ENCODE measurements at regions not wholly inside any gene's neighbourhood (a gene's known extent, or its start where the extent isn't known, plus 50 kb on each side); places are given as distances from the start of the nearest gene placed in this dataset.

DNA sequence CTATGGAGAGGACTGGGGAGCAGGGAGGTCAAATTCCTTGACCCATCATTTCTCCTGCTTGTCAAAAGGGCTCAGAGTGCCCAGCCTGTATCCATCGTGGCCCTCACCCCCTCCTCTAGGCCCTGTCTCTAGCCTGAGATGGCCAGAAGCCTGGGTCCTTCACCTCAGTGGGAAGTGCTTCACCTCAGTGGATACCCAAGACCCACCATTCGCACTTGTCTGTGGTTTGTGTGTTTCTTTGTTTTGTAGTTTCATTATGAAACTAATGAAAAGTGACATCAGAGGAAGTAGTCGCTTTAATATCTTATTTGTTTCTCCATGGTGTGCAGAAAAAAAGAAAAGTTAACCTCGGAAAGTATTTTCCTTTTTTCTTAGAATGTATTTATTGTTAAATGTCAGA lies 194.0 kb upstream of the CADM1 start:
- DNase-seq: no peak

DNA sequence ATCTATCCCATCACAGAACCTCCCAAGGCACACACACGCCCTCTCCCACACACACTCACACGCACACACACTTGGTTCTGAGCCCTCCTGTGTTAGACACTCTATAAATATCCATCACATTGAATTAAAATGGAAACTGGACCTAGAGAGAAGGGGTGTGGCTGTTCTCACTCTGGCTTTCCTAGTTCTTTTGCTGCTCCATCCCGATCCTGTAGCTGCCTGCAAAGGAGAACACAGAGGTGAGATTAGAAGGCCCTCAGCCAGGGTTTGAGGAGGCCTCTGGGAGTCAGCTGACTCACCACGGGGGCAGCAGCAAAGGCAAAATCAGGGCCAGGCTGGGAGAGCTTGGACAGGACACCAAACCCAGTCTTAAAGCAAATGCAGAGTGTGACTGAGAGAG lies 192.3 kb upstream of the CADM1 start:
- DNase-seq: no peak

DNA sequence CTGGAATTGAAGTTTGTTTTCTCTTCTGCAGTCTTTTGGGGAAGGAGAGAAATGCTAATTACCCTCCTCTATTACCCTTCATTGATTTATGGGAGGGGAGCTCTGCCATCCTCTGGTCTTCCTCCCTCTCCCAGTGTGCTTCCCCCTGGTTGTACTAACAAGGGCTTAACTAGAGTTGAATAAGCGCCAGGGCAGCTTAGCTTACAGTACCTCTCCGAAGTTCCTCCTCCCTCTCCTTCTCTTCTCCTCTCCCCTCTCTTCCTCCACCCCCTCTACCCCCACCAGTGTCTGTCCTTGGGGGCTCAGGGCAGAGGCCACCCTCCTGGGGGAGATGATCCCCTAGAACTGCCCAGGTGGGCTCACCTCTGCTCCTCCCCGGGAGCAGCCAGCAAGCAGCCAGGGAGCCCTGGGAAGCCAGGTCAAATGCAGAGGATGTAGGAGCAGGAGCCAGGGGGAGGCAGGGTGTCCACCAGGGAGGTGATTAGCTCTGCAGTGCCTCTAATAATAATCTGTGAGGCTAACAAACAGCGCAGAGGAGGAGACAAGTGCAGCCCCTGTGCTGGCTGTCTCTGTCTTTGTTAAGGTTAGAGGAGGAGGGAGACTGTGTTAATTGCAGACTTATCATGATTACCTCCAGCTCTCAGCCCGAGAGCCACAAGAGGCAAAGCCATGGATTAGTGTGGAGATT lies 191.6 kb upstream of the CADM1 start:
- DNase-seq: no peak

DNA sequence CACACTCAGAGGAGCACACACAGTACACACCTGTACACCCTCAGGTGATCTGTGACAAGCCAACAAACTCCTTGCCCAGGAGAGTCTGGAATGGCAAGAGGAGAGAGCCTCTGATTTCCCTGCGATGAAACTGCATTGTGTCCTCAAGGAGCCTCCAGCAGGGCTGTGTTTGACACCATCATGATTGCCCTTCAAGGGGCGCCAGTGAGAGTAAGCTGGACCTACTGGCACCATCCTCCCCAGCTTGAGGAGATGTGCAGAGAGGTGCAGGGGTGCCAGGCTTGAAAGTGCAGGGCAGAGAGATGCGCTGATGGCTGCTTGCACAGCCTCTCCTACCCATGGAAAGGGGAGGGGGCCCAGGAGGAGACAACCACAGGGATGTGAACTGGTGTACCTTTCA lies 188.8 kb upstream of the CADM1 start:
- DNase-seq: no peak

DNA sequence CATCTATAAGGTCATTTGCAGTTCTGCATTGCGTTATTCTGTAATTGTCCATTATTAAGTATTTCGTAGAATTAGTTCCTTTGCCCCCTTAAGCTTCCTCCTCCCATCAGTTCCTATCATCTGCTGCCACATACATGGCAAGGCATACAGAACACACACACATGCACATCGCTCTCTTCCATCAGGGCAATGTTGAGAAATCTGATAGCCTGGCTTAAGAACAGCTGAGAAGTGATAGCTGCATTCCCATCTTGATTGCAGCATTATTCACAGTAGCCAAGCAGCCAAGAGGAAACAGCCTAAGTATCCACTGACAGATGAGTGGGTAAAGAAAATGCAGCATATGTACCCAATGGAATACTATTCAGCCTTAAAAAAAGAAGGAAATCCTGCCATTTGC lies 186.8 kb upstream of the CADM1 start:
- DNase-seq: no peak

DNA sequence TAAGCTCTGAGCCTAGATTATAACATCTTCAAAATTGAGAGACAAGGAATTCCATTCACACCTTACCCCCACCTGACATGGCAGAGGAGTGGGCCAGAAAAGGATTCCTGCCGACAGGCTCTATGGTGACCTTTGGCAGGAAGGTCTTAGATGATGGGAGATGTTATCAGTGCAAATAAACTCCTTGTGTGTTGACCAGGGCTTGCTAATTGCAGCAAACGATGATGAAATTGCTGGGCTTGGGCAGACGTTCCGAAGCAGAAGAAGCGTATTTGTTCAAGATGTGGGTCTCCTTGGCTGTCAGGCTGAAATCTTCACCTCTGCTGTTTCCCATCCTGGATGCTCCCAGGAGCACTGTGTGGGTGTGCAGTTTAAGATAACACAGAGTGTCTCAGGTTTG lies 183.7 kb upstream of the CADM1 start:
- DNase-seq: no peak

DNA sequence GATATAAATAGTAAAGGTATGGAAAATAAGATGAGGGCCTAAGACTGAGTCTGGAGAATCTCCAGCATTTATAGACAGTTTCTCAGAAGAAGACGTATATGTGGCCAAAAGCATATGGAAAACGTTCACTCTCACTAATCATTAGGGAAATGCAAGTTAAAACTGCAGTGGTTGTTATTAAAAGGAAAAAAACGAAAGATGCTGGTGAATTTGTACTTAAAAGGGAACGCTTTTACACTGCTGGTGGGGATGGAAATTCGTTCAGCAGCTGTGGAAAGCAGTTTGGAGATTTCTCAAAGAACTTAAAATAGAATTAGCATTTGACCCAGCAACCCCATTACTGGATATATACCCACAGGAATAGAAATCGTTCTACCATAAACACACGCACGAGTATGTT lies 180.5 kb upstream of the CADM1 start:
- no peak for DNase-seq

DNA sequence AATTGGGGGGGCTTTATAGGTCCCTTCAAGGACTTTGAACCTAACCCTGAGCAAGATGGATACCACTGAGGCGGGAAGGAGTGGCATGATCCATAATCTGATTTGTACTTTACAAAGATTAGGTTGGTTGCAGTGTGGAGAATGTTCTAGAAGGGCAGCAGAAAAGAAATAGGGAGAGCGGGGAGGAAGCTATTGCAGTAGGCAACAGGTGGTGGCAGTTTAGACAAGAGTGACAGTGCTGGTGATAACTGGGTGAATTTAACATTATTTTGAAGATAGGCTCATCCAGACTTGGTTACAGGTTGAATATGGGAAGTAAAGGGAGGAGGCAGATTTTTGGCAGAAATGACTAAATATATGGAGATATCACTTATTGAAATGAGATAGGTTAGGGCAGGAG lies 179.9 kb upstream of the CADM1 start:
- DNase-seq: no peak

DNA sequence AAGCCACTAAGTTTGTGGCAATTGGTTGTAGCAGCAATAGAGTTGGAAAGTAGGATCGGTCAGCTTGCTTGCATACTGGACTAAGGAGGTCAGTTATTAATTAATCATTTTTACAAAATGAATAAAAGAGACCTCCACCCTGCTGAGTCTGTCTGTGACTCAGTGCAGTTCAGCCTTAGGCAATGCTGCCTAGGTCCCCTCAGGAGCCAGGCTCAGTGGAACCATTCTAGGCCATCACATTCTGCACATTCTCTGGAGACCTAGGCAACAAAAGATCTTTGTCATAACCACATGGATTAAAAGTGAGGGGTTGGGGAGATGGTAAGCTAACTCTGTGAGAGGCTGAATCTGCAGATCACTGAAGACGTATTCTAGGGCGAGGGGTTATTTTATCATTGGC lies 178.7 kb upstream of the CADM1 start:
- DNase-seq: no peak

DNA sequence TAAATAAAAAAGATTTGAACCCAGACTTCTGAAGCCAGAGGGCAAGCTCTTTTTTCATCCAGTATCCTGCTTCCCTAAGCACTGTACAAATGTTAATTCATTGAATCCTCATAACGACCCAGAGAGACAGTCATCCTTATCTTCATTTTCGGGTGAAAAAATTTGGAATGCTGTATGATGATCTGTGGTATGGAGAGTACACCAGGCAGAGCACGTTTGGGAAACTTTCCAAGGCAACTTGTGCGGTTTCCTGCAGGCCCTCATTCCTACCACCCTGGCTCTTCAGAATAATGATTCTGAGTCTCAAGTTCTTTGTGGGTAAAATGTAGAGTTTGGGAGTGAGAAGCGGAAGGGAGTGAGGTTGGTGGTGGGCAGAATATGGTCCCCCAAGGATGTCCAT lies 177.9 kb upstream of the CADM1 start:
- DNase-seq: no peak

DNA sequence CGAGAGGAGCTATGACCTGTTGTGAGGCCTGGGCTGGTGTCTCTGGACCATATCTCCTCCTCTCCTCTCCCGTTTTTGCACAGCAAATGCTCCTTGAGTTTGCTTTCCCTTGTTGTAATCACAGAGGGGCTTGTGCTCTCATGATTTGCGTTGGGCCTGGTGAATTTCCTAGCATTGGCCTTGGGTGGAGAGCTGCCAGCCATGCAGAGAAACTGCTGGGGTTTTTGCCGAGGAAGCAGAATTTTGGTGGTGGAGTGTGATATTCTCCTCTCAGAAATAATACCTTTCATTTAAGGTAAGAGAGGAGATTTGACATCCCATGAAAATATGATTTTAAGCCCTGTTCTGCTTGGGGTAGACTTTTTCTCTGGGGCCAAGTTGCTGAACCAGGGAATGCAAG lies 175.7 kb upstream of the CADM1 start:
- no peak for DNase-seq

DNA sequence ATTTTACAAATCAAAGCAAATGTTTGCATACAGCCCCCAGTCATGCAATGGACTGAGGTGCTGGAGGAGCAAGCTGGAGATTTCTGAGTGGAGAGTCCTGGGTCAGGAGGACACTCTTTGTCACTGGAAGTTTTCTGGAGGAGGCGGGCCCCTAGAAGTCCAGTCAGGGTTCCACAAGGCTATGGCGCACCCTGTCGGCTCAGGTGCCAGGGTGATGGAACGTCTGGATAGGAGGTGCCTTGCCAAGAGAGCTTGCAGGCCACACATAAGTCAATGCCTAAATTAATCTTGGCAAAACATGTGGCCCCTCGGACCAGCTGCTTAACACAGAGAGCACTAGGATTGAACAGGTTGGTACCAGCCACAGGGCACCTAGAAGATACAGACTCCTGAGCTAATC lies 174.7 kb upstream of the CADM1 start:
- no peak for DNase-seq

DNA sequence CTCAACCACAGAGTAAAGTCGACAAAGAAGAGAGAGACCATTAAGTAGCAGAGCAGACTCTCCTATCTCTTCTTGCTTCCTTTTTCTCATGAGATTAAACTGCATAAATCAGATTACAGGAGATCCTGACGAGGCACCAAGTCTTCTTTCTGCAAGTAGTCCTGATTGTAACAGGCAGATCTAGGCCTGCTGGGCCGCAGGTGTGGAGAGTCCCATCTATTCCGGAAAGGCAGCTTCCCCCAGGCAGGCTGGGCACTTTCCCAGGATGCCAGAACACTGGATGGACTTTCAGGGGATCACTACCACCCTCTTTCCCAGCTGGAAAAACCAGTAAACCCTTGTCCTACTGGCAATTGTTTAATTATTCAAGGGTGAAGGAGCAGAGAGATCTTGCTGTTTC lies 173.0 kb upstream of the CADM1 start:
- DNase-seq: no peak

DNA sequence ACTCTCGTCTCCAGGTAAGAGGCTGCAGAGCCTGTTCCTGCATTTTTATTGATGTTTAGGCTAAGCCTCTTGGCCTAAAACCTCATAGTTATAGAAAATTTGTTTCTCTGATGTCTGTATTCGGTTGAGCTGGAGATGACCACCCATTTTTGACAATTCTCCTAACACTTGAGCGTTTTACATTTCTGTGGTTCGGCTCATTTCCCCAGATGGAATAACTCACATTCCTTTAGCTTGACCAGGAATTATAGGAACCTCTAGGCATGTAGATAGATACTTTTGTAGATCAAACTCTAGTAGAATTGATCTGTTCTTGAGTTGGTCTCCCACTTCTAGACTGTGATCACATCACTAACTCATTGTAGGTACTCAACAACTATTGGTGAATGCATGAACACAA lies 172.6 kb upstream of the CADM1 start:
- no peak for DNase-seq

DNA sequence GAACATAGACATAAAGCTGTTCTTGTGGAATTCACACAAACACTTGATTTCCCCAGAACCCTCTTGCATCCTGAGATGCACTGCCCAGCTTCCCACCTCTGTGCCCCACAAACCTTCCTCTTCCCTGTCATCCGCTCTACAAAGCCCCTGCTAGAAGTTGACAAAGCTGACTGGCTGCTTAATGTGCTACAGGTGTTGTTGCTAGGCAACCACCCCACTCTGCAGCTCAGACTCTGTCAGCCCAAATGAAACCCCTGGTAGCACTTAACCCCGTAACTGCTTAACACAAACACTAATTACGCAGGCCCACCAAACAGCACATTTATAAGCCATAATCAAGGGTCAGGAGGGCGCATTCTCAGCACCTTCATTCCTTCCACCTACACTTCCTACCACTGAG lies 172.0 kb upstream of the CADM1 start:
- no peak for DNase-seq

DNA sequence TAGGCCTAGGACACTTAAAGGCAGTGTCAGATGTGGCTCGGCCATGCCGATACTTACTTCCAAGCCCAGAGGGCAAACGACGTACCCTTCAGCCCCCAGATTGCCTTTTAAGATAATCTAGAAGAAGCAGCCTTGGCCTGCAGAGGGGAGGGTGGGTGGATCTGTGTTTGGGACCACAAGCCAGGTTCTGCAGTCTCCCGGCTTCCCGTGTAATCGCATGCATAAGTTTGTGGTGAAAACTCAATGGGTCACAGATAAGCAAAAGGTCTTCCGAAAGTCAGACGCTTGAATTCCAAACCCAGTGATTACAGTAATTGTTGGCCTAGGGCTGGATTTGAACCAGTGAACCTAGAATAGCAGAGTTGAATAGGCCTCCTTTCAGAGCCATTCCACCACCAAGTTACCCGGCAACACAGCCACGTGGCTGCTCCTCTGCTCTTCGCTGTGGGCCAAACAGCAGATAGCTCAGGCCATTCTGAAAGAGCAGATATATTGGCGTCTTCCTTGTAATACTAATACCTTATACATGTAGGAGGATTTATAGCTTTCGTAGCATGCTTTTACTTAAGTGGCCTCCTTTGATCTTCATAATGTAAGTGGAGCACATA lies 170.8 kb upstream of the CADM1 start:
- DNase-seq: no peak

DNA sequence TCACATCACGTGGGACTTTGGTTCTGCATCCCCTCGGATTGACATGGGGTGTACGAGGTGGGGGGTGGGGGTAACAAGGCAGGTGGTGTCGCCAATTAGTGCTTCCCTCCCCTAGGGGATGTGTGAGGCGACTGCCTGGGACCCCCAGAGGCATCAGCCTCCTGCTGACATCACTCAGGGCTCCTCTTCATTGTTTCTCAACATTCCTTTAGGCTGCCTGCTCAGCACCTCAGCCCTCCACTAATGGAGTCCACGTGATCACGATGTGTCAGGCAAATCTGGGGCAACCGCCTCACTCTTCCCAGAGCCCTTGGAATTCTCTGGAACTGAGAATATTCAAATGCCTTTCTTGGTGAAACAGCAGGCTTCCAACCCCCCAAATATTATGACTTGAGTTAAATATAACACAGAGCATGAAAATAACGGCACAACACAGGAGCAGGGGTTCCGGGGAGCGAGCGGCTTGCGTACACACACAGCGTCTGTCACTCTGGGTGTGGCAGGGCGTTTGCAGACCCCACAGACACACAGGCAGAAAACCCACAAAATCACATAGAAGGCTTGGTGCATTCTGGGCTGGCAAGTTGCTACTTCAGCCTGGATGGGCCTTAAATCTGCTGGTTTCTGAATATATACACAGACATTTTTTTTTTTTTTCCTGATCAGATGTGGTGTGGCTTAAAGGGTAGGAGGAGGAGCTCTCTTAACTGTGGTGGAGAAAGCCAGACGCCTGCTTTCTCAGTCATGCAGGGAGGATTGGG lies 170.1 kb upstream of the CADM1 start:
- no peak for DNase-seq

DNA sequence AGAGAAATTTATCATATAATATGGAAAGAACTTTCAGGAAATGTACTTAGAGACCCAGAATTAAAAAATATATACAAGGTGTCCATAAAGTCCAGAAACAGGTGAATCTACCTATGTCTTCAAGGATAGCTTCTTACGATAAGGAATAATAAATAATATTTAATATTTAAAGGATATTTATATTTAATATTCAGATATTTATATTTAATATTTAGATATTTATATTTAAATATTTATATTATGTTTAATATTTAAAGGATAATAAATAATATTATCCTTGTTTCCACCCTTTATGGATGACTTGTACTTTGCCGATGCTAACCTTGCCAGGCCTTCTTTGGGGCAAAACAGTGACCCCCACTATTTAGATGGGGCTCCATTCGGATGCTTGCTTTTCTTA lies 169.5 kb upstream of the CADM1 start:
- DNase-seq: no peak

DNA sequence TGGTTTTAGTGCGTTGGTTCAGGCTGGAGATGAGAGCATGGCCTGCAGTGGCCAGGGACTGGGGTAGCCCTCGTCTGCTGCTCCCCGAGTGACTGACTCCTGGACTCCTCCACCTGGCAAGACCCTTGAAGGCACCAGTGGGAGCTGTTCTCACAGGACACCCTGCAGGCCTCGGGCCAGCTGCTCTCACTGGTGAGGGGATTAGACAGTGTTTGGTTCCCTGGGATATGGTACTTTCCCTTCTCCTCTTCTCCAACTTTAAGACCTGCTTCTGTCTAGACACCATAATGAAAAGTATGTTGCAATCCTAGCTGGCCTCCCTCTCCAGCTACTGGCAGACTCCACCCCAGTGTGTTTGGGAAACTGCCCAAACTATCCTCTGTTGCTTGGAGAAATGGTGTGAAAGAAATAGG lies 168.8 kb upstream of the CADM1 start:
- DNase-seq: no peak

DNA sequence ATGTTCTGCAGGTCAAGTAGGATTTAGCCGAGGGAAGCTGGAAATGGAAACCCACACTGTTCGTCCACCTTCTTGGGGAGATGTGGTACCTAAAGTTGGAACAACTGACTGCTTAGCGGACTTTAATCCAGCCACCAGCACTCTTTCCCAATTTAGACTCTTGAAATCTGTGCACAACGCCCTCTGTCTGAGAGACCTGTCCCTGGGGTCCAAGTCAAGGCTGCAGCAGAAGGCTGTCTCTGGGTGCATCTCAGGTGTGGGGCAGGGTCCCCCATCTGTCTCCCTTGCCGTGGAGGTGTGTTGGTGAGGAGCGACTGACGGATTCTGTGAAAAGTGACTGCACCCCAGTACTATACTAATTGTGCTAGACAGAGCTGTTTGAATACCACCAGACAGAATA lies 168.2 kb upstream of the CADM1 start:
- no peak for DNase-seq

DNA sequence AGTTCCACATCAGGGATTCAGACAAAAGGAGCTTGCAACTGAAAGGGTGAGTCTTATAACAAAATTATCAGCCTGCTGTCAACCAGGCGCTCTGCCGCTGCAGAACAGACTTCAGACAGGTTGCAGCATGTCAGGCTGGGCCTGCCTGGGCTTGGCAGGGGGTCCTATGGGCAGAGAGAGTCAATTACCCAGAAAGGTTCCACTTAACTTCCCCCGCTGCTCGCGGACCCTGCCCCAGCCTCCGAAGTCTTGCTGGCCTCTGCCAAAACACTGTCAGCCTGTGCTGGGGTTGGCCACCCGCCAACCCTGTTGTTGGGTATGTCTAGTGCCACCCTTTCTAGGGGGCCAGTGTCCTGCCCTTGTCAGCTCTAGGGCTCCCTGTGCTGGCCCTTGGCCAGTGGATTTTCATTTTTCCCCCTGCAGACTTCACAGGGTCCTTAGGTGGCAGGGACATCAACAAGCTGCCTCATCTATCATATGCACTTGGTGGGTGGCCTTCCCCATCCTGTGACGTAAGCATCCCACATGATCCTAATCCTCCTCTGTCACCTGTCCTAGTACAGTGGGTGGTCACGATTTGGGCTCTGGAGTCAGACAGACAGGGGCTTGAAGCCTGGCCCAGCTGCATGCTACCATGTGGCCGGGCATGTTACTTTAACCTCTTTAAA lies 166.5 kb upstream of the CADM1 start:
- no peak for DNase-seq

DNA sequence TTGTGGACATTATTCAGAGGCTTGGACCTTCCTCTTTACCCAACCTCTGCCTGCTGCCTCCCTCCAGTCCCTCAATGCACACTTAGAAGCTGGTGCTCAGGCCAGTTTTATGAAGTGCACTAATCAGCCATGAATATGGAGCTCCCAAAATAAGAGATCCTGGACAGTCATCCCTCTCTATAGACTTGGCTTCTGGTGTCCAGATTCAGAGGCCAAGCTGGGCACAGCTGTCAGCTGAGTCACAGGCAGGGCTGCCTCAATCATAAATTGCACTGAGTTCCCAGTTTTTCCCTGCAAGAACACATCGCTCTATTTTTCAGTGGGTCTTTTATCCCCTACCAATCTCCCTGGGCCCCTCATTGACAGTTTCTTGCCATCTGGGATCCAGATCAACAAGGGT lies 161.7 kb upstream of the CADM1 start:
- DNase-seq: no peak

DNA sequence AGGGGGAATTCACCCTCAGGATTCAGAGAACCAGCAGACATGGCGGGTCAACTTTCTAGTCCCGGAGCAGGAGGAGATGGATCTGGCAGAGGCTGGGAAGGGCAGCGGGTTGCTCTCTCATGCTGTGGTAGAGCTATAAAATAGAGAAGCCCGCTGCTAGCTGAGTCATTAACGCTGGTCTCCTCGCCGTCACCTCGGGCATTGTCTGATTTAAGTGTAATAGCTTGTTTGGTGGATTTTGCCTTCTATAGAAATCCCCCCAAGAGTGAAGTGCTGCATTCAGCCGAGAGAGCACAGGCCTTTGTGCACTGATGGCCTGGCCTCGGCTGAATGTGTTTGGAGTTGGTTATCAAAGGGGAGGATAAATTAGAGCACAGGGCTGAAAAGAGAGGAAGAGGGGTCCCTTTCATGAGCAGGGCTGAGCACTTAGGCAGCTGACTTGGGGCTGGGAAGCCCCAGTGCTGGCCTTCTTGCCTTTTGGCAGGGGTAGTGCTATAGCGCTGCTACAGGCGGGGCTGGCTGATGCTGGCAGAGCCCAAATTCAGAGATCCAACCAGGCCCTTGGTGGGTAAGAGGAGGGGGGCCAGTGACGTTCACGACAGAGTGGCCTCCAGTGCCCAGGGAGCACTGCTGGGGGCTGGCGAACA lies 161.1 kb upstream of the CADM1 start:
- no peak for DNase-seq

DNA sequence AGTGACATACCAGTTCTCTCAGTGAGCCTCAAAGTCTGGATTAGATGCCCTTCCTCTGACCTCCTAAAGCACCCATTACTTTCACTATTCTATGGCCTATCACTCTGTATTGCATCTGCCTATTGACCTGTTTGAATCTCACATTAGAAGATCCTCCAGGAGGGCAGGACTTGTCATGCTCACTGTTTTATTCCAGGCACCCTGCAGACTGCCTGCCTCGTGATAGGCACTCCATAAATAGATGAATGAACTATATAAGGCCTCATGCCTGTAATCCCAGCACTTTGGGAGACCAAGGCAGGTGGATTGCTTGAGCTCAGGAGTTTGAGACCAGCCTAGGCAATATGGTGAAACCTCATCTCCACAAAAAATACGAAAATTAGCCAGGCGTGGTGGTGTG lies 160.1 kb upstream of the CADM1 start:
- no peak for DNase-seq
